ENCODE measurements at regions not wholly inside any gene's neighbourhood (a gene's known extent, or its start where the extent isn't known, plus 50 kb on each side); places are given as distances from the start of the nearest gene placed in this dataset.

GRCh38 chr13:44744880-44745633 lies 168.9 kb upstream of the TSC22D1 start:
- in situ Hi-C loops (cut with HindIII; ENCODE audit: extremely low pct_ligation_motif_present, low pct_unique_long_range_greater_than_20kb) (no loop called here), intact Hi-C loops (cut with micrococcal nuclease; ENCODE audit: unreplicated experiment) (no loop called here)
- H3K4me3 ChIP-seq (replicated peaks in 1 of 3; ENCODE audit: insufficient read depth in 1 of 3, low read depth in 2 of 3, low read length in 3 of 3): no peak overlapping the region
- H3K4me1 ChIP-seq (ENCODE audit: insufficient read depth, low read length): no peaks in the 10 kb centered on the region
- no peaks in the 10 kb centered on the region for H4K20me1 ChIP-seq (ENCODE audit: insufficient read depth, low read length)
- no peak overlapping the region for H3K27ac ChIP-seq (ENCODE audit: extremely low read length, insufficient read depth, low read length)
- H3K27me3 ChIP-seq (ENCODE audit: control insufficient read depth in 1 of 2, insufficient read depth in 2 of 2, low read length in 2 of 2): no peaks in the 10 kb centered on the region; a peak in 1 of 5 replicates
- H3K9ac ChIP-seq (ENCODE audit: insufficient read depth, low read depth, low read length): no peak overlapping the region
- BruUV-seq (replicated peaks): no TSS peak
- TF ChIP-seq ZSCAN22 (CRISPR knock-in tag; IDR thresholded peaks at IDR 0.05): no peak
- no peak for TF ChIP-seq ZNF274 (CRISPR knock-in tag; IDR thresholded peaks at IDR 0.05)
- TF ChIP-seq ZFP90 (CRISPR knock-in tag; IDR thresholded peaks at IDR 0.05; ENCODE audit: borderline replicate concordance): no peak
- TF ChIP-seq SMAD3 (CRISPR knock-in tag; IDR thresholded peaks at IDR 0.05): no peak
- TF ChIP-seq HNRNPLL (IDR thresholded peaks at IDR 0.05; ENCODE audit: low read depth, low read length, poor library complexity, severe bottlenecking): no peak
- TF ChIP-seq NPAS2 (CRISPR knock-in tag; IDR thresholded peaks at IDR 0.05; ENCODE audit: borderline replicate concordance): no peak
- TF ChIP-seq, protein P1, sequence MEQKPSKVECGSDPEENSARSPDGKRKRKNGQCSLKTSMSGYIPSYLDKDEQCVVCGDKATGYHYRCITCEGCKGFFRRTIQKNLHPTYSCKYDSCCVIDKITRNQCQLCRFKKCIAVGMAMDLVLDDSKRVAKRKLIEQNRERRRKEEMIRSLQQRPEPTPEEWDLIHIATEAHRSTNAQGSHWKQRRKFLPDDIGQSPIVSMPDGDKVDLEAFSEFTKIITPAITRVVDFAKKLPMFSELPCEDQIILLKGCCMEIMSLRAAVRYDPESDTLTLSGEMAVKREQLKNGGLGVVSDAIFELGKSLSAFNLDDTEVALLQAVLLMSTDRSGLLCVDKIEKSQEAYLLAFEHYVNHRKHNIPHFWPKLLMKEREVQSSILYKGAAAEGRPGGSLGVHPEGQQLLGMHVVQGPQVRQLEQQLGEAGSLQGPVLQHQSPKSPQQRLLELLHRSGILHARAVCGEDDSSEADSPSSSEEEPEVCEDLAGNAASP (CRISPR knock-in tag; IDR thresholded peaks at IDR 0.05; ENCODE audit: borderline replicate concordance): no peak
- WGBS (ENCODE audit: low lambda C conversion rate): 50% methylated on average over 10 of the region's 10 CpGs
- H3K4me2 ChIP-seq (ENCODE audit: low read depth, low read length): no peak overlapping the region
- DNase-seq (ENCODE audit: low spot score) (no peak), FAIRE-seq (no peak), ATAC-seq (no peak)
- POLR2A ChIA-PET: no interaction called here
- H3K79me2 ChIP-seq (ENCODE audit: insufficient read depth, low read length): no peaks in the 10 kb centered on the region
- no peaks in the 10 kb centered on the region for H3K36me3 ChIP-seq (replicated peaks in 1 of 2; ENCODE audit: control insufficient read depth in 1 of 2, insufficient read depth in 2 of 2, low read length in 2 of 2)
- H2AFZ ChIP-seq (ENCODE audit: low read length): no peak overlapping the region
- CTCF ChIA-PET (ENCODE audit: low intra/inter-chr PET ratio, low total read pairs): no interaction called here
- H3K9me3 ChIP-seq (ENCODE audit: low read length): no peaks in the 10 kb centered on the region

DNA sequence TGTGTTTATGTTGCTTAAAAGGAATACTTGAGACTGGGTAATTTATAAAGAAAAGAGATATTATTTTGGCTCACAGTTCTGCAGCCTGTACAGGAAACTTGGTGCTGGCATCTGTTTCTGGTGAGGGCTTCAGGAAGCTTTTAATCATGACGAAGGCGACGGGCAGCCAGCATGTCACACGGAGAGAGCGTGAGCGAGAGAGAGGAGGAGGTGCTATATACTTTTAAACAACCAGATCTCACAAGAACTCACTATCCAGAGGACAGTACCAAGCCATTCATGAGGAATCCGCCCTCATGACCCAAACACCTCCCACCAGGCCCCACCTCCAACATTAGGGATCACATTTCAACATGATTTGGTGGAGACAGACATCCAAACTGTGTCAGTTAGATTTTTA lies 163.4 kb upstream of the TSC22D1 start:
- H3K27me3 ChIP-seq (ENCODE audit: control insufficient read depth in 1 of 2, insufficient read depth in 2 of 2, low read length in 2 of 2): no peaks in the 10 kb centered on the region; a peak in 1 of 5 replicates
- H3K9me3 ChIP-seq (ENCODE audit: low read length): no peaks in the 10 kb centered on the region
- intact Hi-C loops (cut with micrococcal nuclease; ENCODE audit: unreplicated experiment) (no loop called here), in situ Hi-C loops (cut with HindIII; ENCODE audit: extremely low pct_ligation_motif_present, low pct_unique_long_range_greater_than_20kb) (no loop called here)
- ATAC-seq (no peak), DNase-seq (ENCODE audit: low spot score) (no peak), FAIRE-seq (no peak)
- no peak overlapping the region for H3K4me3 ChIP-seq (replicated peaks in 1 of 3; ENCODE audit: insufficient read depth in 1 of 3, low read depth in 2 of 3, low read length in 3 of 3)
- no peaks in the 10 kb centered on the region for H3K79me2 ChIP-seq (ENCODE audit: insufficient read depth, low read length)
- no peaks in the 10 kb centered on the region for H3K4me1 ChIP-seq (ENCODE audit: insufficient read depth, low read length)
- H4K20me1 ChIP-seq (ENCODE audit: insufficient read depth, low read length): no peaks in the 10 kb centered on the region
- H3K27ac ChIP-seq (ENCODE audit: extremely low read length, insufficient read depth, low read length): no peak overlapping the region
- H2AFZ ChIP-seq (ENCODE audit: low read length): no peak overlapping the region
- no TSS peak for BruUV-seq (replicated peaks)
- no peak overlapping the region for H3K4me2 ChIP-seq (ENCODE audit: low read depth, low read length)
- no peaks in the 10 kb centered on the region for H3K36me3 ChIP-seq (replicated peaks in 1 of 2; ENCODE audit: control insufficient read depth in 1 of 2, insufficient read depth in 2 of 2, low read length in 2 of 2)
- no peak overlapping the region for H3K9ac ChIP-seq (ENCODE audit: insufficient read depth, low read depth, low read length)
- ChIA-PET CTCF (ENCODE audit: low intra/inter-chr PET ratio, low total read pairs) (no interaction called here), POLR2A (no interaction called here)
- WGBS (ENCODE audit: low lambda C conversion rate): 66% methylated on average over 7 of the region's 7 CpGs
- TF ChIP-seq GATA4 (IDR thresholded peaks at IDR 0.05; ENCODE audit: borderline replicate concordance, low read depth) (no peak), ZNF615 (CRISPR knock-in tag; IDR thresholded peaks at IDR 0.05; ENCODE audit: borderline replicate concordance) (no peak), STAT6 (CRISPR knock-in tag; IDR thresholded peaks at IDR 0.05; ENCODE audit: borderline replicate concordance) (no peak), KDM2A (CRISPR knock-in tag; IDR thresholded peaks at IDR 0.05; ENCODE audit: borderline replicate concordance, low read depth) (no peak), TSC22D2 (CRISPR knock-in tag; IDR thresholded peaks at IDR 0.05; ENCODE audit: borderline replicate concordance) (no peak), MEF2D (CRISPR knock-in tag; IDR thresholded peaks at IDR 0.05) (no peak), HOXA3 (CRISPR knock-in tag; IDR thresholded peaks at IDR 0.05) (no peak), ZNF10 (CRISPR knock-in tag; IDR thresholded peaks at IDR 0.05; ENCODE audit: borderline replicate concordance, low read depth) (no peak), STAT5B (CRISPR knock-in tag; IDR thresholded peaks at IDR 0.05) (no peak)
